Adrenal gland (tissue), 5 donors: ENCODE measurements at regions not wholly inside any gene's neighbourhood (a gene's known extent, or its start where the extent isn't known, plus 50 kb on each side); places are given as distances from the start of the nearest gene placed in this dataset.

Source experiments
- POLR2A ChIP-seq, 2 donors: fragments of 450-650 bp; IDR thresholded peaks; one replicate each; pipeline ENCODE4 v1.6.1; 2017; ENCODE audit warnings: antibody characterized with exemption in 2 of 2, mild to moderate bottlenecking in 2 of 2, moderate library complexity in 1 of 2
- TF ChIP-seq, protein P1 (sequence below), 6 experiments: fragments of 450-650 bp in 4 of 6; fragments of 200-600 bp in 2 of 6; sonication (generic) in 1 of 6; IDR thresholded peaks; 1 replicate in 5 of 6; 2 replicates in 1 of 6; pipeline versions ENCODE4 v1.5.1 to v1.8.0; 2016 to 2021; ENCODE audit warnings: antibody characterized with exemption in 6 of 6, mild to moderate bottlenecking in 2 of 6, moderate library complexity in 1 of 6
- donor health status: DM: no; HTN: no; CAD: no.

DNA sequence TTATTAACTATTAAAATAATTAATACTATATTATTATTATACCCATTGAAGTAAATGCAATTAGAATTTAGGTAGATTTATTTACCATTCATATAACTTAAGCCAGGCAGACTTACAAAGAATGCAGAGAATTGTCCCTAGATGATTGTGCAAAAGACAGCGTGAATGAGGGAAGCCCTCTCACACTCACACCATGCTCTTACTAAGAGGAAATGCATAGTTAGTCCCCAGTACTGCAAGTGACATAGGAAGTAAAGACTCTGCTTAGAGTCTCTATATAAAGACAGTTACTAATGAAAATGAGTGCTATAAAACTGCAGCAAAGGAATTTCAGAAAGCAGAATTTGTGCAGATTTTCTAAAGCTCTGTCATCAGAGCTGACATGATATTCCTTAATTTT is 270.4 kb downstream of the ZBBX start:
- TF ChIP-seq, protein P1, sequence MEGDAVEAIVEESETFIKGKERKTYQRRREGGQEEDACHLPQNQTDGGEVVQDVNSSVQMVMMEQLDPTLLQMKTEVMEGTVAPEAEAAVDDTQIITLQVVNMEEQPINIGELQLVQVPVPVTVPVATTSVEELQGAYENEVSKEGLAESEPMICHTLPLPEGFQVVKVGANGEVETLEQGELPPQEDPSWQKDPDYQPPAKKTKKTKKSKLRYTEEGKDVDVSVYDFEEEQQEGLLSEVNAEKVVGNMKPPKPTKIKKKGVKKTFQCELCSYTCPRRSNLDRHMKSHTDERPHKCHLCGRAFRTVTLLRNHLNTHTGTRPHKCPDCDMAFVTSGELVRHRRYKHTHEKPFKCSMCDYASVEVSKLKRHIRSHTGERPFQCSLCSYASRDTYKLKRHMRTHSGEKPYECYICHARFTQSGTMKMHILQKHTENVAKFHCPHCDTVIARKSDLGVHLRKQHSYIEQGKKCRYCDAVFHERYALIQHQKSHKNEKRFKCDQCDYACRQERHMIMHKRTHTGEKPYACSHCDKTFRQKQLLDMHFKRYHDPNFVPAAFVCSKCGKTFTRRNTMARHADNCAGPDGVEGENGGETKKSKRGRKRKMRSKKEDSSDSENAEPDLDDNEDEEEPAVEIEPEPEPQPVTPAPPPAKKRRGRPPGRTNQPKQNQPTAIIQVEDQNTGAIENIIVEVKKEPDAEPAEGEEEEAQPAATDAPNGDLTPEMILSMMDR (IDR thresholded peaks at IDR 0.05), result no peak
- TF ChIP-seq POLR2A (IDR thresholded peaks at IDR 0.05), result no peak
